HG03442 (cell line): ENCODE measurements at regions not wholly inside any gene's neighbourhood (a gene's known extent, or its start where the extent isn't known, plus 50 kb on each side); places are given as distances from the start of the nearest gene placed in this dataset.

Experiments used
- ATAC-seq: cut with Tn5 transposase; IDR thresholded peaks from one replicate; pipeline ENCODE4 v1.9.1; 2021; ENCODE audit warnings: mild to moderate bottlenecking, moderate library complexity; ENCODE audit not compliant: unreplicated experiment

DNA sequence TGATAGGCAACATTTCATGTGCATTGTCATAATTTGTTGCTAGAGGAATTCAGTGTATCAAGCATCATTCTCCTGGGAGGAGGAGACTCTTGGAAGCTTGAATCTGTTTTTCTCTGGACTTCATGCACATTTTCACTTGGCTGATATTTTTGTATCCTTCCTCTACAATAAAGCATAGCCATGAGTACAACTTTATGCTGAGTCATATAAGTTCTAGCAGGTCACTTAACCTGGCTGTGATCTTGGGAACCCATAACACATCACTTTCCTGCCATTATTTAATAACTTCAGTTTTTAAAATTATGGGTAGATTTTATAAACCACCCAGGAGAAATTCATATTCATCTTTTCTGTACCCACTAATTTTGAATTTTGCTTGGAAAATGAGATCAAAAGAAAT, 203.0 kb upstream of the CD96 start:
- ATAC-seq: no peak

DNA sequence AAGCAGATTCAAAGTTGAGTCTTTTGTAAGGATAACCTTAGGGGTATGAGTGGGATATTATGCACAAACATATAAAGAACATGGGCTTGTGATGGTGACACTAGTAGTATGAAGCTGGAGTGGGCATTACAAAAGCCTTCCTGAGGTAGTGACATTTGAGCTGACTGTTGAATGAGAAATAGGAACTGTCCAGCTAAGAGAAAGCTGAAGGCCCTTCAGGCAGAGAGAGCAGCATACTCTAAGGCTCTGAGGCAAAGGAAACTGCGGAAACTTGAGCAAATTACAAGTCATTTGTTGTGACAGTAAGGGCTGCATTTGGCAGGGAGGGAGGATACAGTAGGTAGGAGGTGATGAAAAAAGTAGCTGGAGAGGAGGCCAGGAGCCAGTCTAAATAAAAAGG, 190.7 kb upstream of the CD96 start:
- no peak for ATAC-seq

DNA sequence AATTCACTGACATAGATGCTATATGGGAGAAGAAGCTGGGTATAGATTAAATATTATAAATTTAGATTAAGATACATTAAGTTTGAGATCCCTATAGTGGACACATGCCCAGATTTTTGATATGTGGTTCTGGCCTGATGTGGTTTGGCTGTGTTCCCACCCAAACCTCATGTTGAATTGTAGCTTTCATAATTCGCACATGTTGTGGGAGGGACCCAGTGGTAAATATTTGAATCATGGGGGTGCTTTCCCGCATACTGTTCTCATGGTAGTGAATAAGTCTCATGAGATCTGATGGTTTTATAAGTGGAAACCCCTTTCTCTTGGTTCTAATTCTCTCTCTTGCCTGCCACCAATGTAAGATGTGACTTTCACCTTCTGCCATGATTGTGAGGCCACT, 189.4 kb upstream of the CD96 start:
- ATAC-seq: no peak

DNA sequence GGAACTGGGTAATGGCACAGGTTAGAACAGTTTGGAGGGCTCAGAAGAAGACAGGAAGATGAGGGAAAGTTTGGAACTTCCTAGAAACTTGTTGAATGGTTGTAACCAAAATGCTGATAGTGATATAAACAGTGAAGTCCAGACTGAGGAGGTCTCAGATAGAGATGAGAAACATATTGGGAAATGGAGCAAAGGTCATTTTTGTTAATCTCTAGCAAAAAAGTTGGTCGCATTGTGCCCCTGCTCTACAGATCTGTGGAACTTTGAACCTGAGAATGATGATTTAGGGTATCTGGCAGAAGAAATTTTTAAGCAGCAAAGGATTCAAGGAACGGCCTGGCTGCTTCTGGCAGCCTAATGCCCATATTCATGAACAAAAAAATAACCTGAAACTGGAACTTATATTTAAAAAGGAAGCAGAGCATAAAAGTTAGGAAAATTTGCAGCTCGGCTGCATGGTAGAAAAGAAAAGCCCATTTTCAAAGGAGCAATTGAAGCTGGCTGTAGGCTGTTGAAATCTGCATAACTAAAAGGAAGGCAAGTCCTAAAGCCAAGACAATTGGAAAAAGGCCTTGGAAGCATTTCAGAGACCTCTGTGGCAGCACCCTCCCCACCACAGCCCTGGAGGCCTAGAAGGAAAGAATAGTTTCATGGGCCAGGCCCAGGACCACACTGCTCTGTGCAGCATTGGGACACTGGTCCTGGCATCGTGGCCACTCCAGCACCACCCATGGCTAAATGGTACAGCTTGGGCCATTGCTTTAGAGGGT, 182.6 kb upstream of the CD96 start:
- ATAC-seq: no peak

DNA sequence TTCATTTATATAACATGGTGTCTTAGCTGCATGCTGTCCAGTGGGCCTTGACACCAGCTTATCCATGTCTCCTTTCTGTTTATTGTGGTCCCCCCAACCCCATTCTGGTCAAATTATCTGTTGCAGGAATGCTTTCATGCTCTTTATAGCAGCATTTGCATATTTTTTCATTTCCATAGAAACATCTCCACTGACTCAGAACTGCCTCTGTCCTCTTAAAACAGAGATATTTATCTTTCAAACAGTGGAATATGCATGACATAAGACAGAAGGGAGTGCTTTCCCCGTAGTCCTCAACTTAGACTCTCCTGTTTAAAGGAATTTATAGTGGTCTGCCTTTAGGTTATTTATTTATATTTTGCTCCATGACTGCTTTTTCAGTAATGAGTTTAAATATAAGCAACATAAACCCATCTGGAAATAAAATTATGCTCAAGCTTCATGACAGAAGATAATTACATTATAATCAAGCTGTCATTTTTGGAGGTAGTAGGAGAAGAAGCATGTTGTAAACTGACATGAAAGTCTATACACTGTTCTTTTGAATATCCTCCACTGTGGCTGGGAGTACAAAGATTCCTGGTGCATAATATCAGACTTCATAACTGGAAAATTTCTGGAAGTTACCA, 179.5 kb upstream of the CD96 start:
- ATAC-seq: no peak

DNA sequence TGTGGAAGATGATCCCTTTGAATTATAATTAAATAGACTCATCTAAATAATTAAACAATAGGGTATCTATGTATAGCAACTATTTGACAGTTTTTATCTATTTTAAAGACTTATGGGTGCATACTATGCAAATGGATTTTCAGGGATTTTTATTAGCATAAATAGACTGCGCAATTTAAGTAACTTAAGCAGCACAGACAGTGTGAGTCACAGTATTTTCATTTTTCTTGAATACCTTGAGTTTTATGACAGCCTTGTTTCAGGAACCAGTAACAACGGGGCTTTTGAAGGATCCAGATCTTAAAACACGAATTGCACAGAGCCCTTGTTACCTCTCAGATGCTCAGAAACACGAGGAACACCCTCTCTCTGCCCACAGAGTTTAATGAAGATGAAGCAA, 175.5 kb upstream of the CD96 start:
- ATAC-seq: no peak

DNA sequence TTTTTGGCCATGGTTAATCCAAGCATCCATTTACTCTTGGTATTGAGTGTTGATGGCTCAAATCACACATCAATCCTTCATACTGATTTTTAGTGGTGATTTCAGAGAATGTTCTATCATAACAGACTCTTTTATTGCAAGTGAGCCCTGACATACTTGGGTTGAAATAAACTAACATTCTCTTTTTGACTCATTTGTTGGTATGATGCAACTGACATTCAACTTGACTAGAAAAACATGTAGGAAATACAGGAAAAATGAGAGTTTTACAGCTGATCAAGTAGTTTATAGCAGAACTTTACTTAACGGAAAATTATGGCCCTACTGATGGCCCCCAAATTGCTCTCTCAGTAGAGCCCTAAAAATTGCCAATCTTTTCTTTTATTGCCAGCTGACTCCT, 173.9 kb upstream of the CD96 start:
- no peak for ATAC-seq

DNA sequence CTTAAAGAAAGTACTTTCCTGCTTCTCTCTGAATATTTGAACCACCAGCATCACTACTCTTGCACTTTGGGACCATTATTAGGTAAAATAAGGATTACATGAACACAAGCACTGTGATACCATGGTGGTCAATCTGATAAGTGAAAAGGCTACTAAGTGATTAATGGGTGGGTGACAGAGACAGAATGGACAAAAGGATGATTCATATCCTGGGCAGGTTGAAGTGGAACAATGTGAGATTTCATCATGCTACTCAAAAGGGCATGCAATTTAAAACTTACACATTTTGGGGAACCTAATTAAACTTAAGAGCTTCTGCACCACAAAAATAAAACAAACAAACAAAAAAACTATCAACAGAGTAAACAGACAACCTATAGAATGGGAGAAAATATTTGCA, 172.0 kb upstream of the CD96 start:
- ATAC-seq: no peak

DNA sequence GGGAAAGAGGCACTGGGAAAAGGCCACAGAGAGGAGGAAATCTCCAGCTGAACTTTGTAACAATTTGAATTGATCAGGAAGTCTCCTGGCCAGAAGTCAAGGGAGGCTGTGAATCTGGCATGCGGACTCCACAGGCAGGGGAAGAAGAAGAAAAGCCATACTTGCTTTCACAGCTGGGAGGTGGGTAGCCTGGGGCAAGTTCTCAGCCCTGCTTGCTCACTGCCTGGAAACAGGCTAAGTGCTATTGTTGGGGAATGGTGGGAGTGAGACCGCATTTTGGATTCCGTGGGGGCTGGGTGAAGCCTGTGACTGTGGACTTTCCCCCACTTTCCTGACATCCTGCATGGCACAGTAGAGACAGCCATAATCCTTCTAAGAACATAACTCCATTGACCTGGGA, 168.8 kb upstream of the CD96 start:
- no peak for ATAC-seq

DNA sequence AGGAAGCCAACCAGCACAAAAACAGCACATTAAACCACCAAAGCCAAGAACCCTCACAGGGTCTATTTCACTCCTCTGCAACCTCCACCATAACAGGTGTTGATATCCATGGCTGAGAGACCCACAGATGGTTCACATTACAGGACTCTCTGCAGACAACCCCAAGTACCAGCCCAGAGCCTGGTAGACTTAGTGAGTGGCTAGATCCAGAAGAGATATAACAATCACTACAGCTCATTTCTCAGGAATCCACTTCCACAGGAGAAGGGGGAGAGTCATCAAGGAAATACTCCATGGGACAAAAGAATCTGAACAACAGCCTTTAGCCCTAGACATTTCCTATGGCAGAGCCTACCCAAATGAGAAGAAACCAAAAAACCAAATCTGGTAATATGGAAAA, 168.1 kb upstream of the CD96 start:
- no peak for ATAC-seq

DNA sequence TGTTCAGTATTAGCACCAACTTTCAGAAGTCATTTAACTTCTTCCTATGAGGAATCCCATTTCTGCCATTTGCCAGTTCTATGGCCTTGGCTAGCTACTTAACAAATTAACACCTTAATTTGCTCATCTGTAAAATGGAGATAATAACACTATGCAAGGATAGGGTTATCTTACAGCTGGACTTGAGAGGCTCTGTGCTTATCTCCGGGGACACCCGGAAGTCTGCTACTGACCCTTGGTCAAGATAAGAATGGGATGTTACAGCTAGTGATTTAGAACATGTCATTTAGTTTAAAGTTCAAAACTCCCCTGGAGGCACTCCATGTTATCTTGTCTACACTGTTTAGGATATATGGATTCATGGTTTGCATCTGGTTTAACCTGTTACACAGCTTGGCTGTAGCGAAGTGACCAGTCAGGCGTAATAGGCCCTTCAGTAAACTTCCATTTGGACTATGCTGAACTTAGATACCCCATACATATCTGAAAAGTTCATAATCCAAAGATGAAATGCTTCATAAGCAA, 156.0 kb upstream of the CD96 start:
- no peak for ATAC-seq

DNA sequence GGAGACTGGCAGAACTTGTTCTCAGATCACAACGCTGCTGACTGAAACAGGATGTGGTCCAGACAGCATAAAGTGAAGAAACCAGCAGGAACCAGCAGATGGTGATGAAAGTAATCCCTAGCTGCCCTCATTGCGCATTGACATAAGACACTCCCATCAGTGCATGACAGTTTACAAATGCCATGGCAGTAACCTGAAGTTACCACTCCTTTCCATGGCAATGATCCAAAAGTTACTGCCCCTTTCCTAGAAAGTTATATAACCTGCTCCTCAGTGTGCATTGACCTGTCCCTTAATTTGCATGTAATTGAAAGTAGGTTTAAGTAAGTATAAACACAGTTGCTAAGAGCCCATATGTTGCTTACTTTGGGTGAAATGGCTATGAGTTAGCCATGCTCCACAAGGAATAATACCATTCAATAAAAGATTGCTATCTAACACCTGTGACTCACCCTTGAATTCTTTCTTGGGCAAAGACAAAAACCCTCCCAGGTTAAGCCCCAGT, 149.1 kb upstream of the CD96 start:
- no peak for ATAC-seq

DNA sequence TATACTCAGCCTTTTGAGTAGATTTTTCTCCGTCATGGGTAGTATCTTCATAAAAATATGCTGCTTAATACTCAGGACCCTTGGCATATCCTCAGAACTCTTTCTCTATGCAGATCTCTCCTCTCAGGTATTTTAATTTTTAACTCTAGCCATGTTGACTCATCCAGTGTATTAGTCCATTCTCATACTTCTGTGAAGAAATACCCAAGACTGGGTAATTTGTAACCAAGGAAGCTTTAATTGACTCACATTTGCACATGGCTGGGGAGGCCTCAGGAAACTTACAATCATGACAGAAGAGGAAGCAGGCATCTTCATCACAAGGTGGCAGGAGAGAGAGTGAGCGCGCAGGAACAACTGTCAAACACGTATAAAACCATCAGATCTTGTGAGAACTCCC, 129.3 kb upstream of the CD96 start:
- ATAC-seq: no peak

DNA sequence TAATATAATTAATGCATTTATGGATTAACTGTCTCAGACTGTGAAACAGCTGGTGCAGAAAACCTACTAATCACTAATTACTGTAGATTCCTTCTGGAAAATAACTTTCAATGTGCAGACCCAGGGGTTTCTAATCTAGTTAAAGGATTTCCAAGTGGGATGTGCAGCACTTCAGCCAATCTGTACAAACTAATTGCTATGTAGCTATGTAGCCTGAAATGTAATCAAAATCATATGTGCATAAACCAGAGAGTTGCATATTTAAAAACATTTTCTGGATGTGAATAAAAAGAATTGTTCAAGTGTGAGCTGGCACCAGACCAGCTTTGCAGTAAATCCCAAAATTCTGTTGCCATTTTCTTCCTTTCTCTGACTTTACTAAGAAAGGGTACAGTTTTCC, 127.5 kb upstream of the CD96 start:
- ATAC-seq: no peak

DNA sequence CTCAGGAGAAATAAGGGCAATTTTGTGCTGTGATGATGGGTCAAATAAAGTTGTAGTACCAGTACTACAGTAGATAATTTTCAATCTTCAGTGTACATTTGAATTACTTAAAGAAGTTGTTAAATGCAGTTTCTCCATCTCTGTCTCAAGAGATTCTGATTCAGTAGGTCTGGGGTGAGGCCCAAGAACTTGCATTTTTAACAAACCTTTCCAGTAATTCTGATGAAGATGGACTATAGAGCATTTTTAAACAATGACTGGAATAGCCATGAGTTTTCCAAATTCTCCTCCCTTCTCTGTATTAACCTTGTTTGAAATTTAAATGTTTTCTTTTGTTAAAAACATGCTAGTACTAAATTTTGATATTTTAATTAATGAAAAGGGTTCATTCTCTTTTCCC, 127.0 kb upstream of the CD96 start:
- ATAC-seq: no peak

DNA sequence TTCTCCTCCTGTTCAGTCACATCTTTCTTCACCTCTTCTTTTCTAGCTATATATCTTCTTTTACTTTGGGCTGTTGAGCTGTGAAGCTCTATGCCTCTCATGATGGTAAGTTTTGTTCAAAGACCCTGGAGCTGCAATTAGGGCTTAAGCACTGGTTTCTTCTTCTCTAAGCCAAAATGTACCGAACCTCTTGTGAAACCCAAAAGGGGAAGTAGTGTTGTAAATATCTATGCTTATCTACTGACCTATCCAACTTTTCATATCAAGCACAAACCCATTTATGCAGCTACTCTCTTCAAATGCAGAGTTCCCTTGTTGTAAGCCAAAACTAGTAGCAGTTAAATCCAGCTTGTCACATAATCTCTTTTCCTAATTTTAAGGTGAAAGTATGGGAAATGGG, 123.6 kb upstream of the CD96 start:
- no peak for ATAC-seq

DNA sequence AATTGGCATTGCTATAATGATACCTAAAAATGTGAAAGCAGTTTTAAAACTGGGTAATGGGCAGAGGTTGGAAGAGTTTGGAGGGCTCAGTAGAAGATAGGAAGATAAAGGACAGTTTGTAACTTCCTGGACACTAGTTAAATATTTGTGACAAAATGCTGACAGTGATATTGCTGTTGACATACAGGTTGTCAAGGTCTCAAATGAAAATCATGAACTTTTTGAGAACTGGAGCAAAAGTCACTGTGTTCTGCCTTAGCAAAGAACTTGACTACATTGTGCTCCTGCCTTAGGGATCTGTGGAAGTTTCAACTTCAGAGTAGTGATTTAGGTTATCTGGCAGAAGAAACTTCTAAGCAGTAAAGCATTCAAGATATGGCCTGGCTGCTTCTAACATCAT, 113.7 kb upstream of the CD96 start:
- no peak for ATAC-seq

DNA sequence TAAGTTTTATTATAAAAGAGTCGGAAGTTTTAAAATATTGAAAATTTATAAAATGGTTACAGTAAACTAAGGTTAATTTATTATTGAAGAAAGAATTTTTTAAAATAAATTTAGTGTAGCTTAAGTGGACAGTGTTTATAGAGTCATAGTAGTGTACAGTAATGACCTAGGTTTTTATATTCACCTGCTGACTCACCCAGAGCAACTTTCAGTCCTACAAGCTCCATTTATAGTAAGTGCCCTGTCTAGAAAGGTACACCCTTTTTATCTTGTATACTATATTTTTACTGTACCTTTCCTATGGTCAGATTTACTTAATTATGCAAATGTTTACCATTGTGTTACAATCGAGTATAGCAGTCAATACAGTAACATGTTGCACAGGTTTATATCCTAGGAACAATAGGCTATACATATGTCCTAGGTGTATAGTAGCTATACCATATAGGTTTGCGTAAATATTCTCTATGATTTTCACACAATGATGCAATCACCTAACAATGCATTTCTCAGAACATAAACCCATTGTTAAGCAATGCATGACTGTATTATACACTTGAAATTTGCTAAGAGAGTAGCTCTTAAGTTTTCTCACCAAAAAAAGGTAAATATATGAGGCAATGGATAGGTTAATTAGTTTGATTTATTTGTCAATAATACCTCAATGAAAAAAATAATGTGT, 106.9 kb upstream of the CD96 start:
- no peak for ATAC-seq

DNA sequence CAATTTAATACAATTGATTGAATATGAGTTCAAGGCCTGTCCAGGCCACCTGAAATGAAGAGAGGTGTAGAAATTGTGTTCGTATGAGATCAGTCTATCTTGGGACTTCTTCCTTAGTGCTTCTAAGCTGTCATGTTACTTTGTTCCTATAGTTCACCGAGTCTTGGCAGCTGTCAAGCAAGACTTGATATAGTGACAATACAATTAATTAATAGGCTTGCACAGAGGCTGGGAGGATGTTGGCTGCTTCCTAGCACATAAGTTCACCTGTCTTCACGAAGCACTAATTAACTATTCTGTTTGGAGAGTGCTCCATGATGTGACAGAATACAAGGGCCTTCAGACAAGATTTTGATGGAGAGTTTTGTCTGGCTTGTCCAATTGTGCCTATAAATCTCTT, 103.7 kb upstream of the CD96 start:
- no peak for ATAC-seq

DNA sequence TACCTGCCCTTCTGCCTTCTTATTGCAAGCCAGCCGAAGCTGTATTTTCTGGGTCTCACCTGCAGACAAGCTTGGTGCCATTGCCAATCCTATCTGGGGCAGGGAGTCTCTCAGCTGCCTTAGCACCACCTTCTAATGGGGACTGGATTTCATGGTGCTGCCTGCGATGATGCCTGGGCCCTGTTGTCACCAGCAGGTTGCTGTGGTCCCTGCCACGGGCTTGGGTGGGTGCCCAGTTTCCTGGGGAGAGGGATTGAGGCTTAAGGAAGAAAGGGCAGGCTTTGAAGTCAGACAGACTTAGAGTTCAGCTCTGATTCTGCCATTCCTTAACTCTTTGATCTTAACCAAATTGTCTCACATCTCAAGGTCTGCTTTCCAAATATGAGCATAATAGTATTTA, 87.4 kb upstream of the CD96 start:
- ATAC-seq: no peak

DNA sequence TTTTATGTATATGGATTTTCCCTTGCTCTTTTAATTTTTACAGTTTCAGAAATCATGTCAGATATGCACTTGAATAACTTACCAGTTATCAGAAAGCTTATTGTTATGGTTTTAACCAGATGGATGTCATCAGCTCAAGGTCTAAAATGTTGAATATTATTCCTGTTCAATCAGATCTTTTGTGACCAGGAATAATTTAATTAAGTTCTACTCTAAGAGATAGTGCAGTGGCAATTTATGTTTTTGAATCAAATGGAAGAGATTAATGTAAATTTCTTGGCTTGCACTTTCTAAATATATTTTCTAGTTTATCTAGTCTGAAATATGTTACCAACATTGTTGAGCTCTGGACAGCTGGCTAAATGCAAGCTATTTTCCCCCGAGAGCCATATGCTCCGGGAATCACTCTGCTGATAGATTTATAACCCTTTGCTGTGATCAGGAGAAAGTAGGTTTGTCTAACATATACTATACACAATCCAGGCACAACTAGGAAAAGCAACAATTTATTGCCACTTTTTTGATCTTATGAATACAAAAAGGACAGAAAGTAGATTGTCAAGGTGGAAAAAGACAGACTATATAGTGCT, 76.8 kb upstream of the CD96 start:
- ATAC-seq: no peak

DNA sequence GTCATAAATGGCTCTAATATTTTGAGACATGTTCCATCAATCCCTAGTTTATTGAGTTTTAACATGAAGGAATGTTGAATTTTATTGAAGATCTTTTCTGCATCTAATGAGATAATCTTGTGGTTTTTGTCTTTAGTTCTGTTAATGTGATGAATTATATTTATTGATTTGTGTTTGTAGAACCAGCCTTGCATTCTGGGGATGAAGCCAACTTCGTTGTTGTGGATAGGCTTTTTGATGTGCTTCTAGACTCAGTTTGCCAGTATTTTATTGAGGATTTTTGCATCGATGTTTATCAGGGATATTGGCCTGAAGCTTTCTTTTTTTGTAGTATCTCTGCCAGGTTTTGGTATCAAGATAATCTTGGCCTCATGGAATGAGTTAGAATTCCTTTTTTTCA, 72.0 kb upstream of the CD96 start:
- ATAC-seq: no peak
